ENCODE measurements at regions not wholly inside any gene's neighbourhood (a gene's known extent, or its start where the extent isn't known, plus 50 kb on each side); places are given as distances from the start of the nearest gene placed in this dataset.

GRCh38 chr16:62751218-62751617, 715.0 kb upstream of the CDH8 start:
- TF ChIP-seq REST (IDR thresholded peaks at IDR 0.05; ENCODE audit: insufficient read depth in 1 of 2, low read depth in 2 of 2, low read length in 2 of 2) (no peak), TAF1 (IDR thresholded peaks at IDR 0.05; ENCODE audit: borderline replicate concordance, insufficient read depth, low read length) (no peak), FOXP2 (optimal IDR thresholded peaks at IDR 0.05; ENCODE audit: borderline replicate concordance, extremely low read depth, extremely low read length, insufficient read depth) (no peak), SIN3A (IDR thresholded peaks at IDR 0.05; ENCODE audit: borderline replicate concordance, insufficient read depth, low read length) (no peak)

GRCh38 chr16:62741692-62742091, 705.5 kb upstream of the CDH8 start:
- TF ChIP-seq SIN3A (IDR thresholded peaks at IDR 0.05; ENCODE audit: borderline replicate concordance, insufficient read depth, low read length) (no peak), TAF1 (IDR thresholded peaks at IDR 0.05; ENCODE audit: borderline replicate concordance, insufficient read depth, low read length) (no peak), REST (IDR thresholded peaks at IDR 0.05; ENCODE audit: insufficient read depth in 1 of 2, low read depth in 2 of 2, low read length in 2 of 2) (no peak), POLR2AphosphoS5 (IDR thresholded peaks at IDR 0.05; ENCODE audit: low read depth, low read length) (no peak), FOXP2 (optimal IDR thresholded peaks at IDR 0.05; ENCODE audit: borderline replicate concordance, extremely low read depth, extremely low read length, insufficient read depth) (no peak)

- TF ChIP-seq FOXP2 (optimal IDR thresholded peaks at IDR 0.05; ENCODE audit: borderline replicate concordance, extremely low read depth, extremely low read length, insufficient read depth) = no peak
- no peak for TF ChIP-seq POLR2AphosphoS5 (IDR thresholded peaks at IDR 0.05; ENCODE audit: low read depth, low read length)
- no peak for TF ChIP-seq SIN3A (IDR thresholded peaks at IDR 0.05; ENCODE audit: borderline replicate concordance, insufficient read depth, low read length)
- TF ChIP-seq TAF1 (IDR thresholded peaks at IDR 0.05; ENCODE audit: borderline replicate concordance, insufficient read depth, low read length) = no peak
- no peak for TF ChIP-seq REST (IDR thresholded peaks at IDR 0.05; ENCODE audit: insufficient read depth in 1 of 2, low read depth in 2 of 2, low read length in 2 of 2)
Measured at GRCh38 chr16:62738666-62739460, 702.6 kb upstream of the CDH8 start.

DNA sequence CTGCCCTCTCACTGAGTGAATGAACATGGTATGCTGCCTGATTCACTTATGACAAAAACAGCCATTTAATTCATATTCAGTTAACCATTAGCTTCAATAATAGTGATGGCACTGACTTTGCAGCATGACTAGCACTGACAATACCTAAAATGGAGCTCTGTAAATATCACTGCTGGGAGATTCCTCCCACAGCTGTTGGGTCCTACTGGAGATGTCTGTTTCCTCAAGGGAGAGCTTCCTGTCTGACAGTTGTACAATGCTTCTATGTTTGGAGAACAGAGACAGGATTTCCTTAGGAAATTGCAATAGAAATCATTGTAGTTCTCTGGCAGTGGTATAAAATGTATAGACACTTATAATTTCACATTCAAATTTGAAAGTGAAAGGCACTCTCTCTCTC, 695.9 kb upstream of the CDH8 start:
- TF ChIP-seq REST (IDR thresholded peaks at IDR 0.05; ENCODE audit: insufficient read depth in 1 of 2, low read depth in 2 of 2, low read length in 2 of 2) = no peak
- TF ChIP-seq SIN3A (IDR thresholded peaks at IDR 0.05; ENCODE audit: borderline replicate concordance, insufficient read depth, low read length) = no peak
- TF ChIP-seq TAF1 (IDR thresholded peaks at IDR 0.05; ENCODE audit: borderline replicate concordance, insufficient read depth, low read length) = no peak
- TF ChIP-seq POLR2AphosphoS5 (IDR thresholded peaks at IDR 0.05; ENCODE audit: low read depth, low read length) = no peak
- no peak for TF ChIP-seq FOXP2 (optimal IDR thresholded peaks at IDR 0.05; ENCODE audit: borderline replicate concordance, extremely low read depth, extremely low read length, insufficient read depth)

Measured in PFSK-1 (cell line).